Body of pancreas (tissue), 4 donors: ENCODE measurements at regions not wholly inside any gene's neighbourhood (a gene's known extent, or its start where the extent isn't known, plus 50 kb on each side); places are given as distances from the start of the nearest gene placed in this dataset.

Experiments
- ATAC-seq: fragments of 150-250 bp; one replicate; pipeline ENCODE4 v1.9.1; 2016
- DNase-seq, 4 donors: peaks; one replicate each; pipeline ENCODE4 v3.0.0-alpha.2; 2019
- H3K27ac ChIP-seq, 4 donors: fragments of 200-600 bp; sonication (generic); 1 replicate in 3 of 4; 2 replicates in 1 of 4; pipeline versions ENCODE4 v1.5.1 to v1.6.1; 2016 to 2019; ENCODE audit warnings: mild to moderate bottlenecking in 1 of 4, mixed read lengths in 1 of 4, moderate library complexity in 1 of 4
- H3K27me3 ChIP-seq, 2 donors: fragments of 200-600 bp; sonication (generic); one replicate each; pipeline ENCODE4 v1.6.0; 2016; ENCODE audit warnings: mild to moderate bottlenecking in 1 of 2
- H3K36me3 ChIP-seq, 2 donors: fragments of 200-600 bp; sonication (generic); replicated peaks in 1 of 2; 2 replicates each; pipeline ENCODE4 v1.5.1; 2016; ENCODE audit warnings: low read depth in 2 of 2; ENCODE audit not compliant: insufficient read depth in 1 of 2
- H3K4me1 ChIP-seq: fragments of 200-600 bp; sonication (generic); one replicate; pipeline ENCODE4 v1.6.0; 2016
- H3K4me3 ChIP-seq, 2 donors: fragments of 200-600 bp; sonication (generic); 1 replicate in 1 of 2; 2 replicates in 1 of 2; pipeline ENCODE4 v1.5.1; 2016 to 2019
- H3K9me3 ChIP-seq, 3 donors: fragments of 200-600 bp; sonication (generic); 1 replicate in 2 of 3; 2 replicates in 1 of 3; pipeline ENCODE4 v1.5.1; 2016
- POLR2A ChIP-seq, 3 donors: fragments of 450-650 bp; IDR thresholded peaks; one replicate each; pipeline ENCODE4 v1.6.1; 2016; ENCODE audit warnings: antibody characterized with exemption in 3 of 3, mild to moderate bottlenecking in 2 of 3
- WGBS, 2 donors: methylation state at CpG; one replicate each; pipeline ENCODE4 v1.1.5; 2017; 5-methylcytosine and 5-hydroxymethylcytosine counted together
- intact Hi-C: fragments of 100-400 bp; cut with DNase I; formaldehyde crosslinking; loops from one replicate; pipeline ENCODE4 v1.15.1; 2023
- TF ChIP-seq, protein P1 (sequence below), 7 experiments: fragments of 450-650 bp in 4 of 7; fragments of 200-600 bp in 3 of 7; sonication (generic) in 3 of 7; IDR thresholded peaks; one replicate each; pipeline ENCODE4 v1.5.1; 2016 to 2019; ENCODE audit warnings: antibody characterized with exemption in 7 of 7

DNA sequence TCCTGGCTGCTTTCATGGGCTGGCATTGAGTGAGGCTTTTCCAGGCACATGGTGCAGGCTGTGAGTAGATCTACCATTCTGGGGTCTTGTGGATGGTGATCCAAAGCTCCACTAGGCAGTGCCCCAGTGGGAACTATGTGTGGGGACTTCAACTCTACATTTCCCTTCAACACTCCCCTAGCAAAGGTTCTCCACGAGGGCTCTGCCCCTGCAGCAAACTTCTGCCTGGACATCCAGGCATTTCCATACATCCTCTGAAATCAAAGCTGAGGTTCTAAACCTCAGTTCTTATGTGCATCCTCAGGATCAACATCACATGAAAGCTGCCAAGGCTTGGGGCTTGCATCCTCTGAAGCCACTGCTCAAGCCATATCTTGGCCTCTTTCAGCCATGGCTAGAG is 282.9 kb upstream of the ZPLD1 start:
- H3K4me3 ChIP-seq: no peak overlapping the region
- peaks cover 6% of the 10 kb centered on the region for H3K4me1 ChIP-seq
- no peaks in the 10 kb centered on the region for H3K36me3 ChIP-seq
- no peaks in the 10 kb centered on the region for H3K27me3 ChIP-seq
- DNase-seq (no peak), ATAC-seq (no peak)
- WGBS, 2 donors: 55 to 67% methylated on average over 1 of the region's 1 CpG
- peaks cover 0 to 6% (median 0%) of the 10 kb centered on the region in 3 donors for H3K9me3 ChIP-seq
- no peak overlapping the region for H3K27ac ChIP-seq
- intact Hi-C loops: no loop called here
- TF ChIP-seq, protein P1, sequence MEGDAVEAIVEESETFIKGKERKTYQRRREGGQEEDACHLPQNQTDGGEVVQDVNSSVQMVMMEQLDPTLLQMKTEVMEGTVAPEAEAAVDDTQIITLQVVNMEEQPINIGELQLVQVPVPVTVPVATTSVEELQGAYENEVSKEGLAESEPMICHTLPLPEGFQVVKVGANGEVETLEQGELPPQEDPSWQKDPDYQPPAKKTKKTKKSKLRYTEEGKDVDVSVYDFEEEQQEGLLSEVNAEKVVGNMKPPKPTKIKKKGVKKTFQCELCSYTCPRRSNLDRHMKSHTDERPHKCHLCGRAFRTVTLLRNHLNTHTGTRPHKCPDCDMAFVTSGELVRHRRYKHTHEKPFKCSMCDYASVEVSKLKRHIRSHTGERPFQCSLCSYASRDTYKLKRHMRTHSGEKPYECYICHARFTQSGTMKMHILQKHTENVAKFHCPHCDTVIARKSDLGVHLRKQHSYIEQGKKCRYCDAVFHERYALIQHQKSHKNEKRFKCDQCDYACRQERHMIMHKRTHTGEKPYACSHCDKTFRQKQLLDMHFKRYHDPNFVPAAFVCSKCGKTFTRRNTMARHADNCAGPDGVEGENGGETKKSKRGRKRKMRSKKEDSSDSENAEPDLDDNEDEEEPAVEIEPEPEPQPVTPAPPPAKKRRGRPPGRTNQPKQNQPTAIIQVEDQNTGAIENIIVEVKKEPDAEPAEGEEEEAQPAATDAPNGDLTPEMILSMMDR (IDR thresholded peaks at IDR 0.05): no peak
- no peak for TF ChIP-seq POLR2A (IDR thresholded peaks at IDR 0.05)

DNA sequence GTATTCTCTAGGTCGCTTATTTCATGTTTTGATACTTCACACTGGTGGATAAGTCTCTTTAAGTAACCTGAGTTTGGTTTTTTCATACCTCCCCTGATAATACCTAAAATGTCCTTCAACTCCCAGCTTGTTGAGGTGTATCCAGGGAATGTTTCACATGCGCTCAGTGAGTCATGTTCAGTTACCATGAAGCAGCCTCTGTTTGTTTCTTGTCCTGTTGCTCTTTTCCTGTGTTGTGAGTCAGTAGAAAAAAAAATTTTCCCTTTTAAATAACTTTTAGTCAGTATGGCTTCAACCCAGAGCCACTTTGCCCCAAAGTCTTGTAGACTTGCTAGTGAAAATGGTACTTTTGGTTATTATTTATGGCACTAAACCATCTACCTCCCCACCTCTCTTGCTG is 278.4 kb upstream of the ZPLD1 start:
- H3K27ac ChIP-seq: peak overlapping the region in 3 of 4 donors; percentile 3 to 31 (median 8)
- peak; percentile 11 to 67 (median 26) for DNase-seq

DNA sequence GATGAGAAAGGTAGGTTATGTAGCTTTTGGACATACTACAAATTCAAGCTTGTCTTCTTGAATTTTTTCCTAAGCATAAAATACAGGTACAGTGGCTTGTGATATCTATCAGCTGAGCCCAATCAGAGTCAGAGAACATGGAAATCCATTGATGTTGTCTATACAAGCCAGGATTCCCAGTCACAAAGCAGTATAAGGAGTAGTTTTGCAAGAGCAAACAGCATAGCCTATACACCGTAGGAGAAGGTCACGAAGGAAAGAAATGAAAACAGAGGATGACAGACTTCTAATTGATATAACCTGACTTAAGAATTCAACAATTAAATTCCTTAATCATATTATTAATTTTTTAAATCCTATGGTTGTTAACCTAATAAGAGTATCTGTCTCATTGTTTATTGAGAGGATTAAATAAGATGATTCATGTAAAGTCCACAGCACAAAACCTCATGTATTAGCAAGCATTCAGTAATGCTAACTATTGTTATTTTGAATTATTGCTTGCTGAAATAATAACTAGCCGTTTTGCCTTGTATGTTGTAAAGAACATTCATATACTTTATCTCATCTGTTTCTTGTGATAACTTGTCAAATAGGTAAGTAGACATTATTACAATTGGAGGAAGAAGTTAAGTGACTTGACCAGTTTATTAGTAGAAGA is 276.6 kb upstream of the ZPLD1 start:
- DNase-seq: no peak
- no peak for ATAC-seq
- no peak overlapping the region for H3K27ac ChIP-seq
- H3K4me3 ChIP-seq: no peak overlapping the region
- no peaks in the 10 kb centered on the region for H3K36me3 ChIP-seq
- no peaks in the 10 kb centered on the region for H3K9me3 ChIP-seq
- peaks cover 16% of the 10 kb centered on the region for H3K4me1 ChIP-seq
- TF ChIP-seq POLR2A (IDR thresholded peaks at IDR 0.05): no peak
- TF ChIP-seq, protein P1 (IDR thresholded peaks at IDR 0.05): no peak
- intact Hi-C loops: no loop called here
- H3K27me3 ChIP-seq: no peaks in the 10 kb centered on the region
- 82 to 84% methylated on average over 3 of the region's 3 CpGs for WGBS, 2 donors

More for the DNA sequence above, 278.4 kb upstream of the ZPLD1 start:
- Histone ChIP-seq H3K4me3 (no peak overlapping the region), H3K36me3 (no peaks in the 10 kb centered on the region), H3K9me3 (peaks cover 0 to 6% (median 0%) of the 10 kb centered on the region in 3 donors), H3K27me3 (no peaks in the 10 kb centered on the region), H3K4me1 (peaks cover 6% of the 10 kb centered on the region)
- intact Hi-C loops: no loop called here
- WGBS, 2 donors: 81% methylated on average over 2 of the region's 2 CpGs
- TF ChIP-seq, protein P1 (IDR thresholded peaks at IDR 0.05): no peak
- no peak for TF ChIP-seq POLR2A (IDR thresholded peaks at IDR 0.05)
- peak; percentile 96 for ATAC-seq

DNA sequence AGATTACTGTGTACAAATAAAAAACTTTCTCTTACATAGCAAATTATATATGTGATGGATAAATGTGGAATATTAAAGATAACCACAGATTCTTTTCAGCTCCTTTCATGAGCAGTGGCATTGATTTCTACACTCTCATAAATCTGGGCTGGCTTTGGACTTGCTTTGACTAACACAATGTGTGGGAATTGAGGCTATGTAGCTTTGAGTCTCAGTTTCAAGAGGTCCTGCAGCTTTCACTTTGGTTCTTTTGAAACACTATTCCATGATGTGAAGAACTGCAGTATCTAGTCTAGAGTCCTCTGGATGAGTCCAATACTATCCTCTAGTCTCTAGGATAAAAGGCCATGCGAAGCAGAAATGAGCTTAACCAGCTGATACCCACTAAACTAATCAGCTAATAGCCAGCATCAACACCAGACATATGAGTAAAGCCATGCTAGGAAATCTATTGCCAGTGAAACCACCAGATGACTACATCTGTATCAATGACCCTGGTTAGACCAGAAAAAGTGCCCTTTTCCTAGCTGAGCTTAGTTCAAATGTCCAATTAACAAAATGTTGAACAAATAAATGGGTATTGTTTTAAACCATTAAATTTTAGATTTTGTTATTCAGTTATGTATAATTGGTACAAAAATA is 274.9 kb upstream of the ZPLD1 start:
- no peaks in the 10 kb centered on the region for H3K9me3 ChIP-seq
- H3K4me1 ChIP-seq: peaks cover 23% of the 10 kb centered on the region
- WGBS, 2 donors: 96 to 100% methylated on average over 1 of the region's 1 CpG
- DNase-seq: no peak
- no peak overlapping the region for H3K27ac ChIP-seq
- TF ChIP-seq POLR2A (IDR thresholded peaks at IDR 0.05): no peak
- TF ChIP-seq, protein P1 (IDR thresholded peaks at IDR 0.05): no peak
- no peaks in the 10 kb centered on the region for H3K27me3 ChIP-seq
- intact Hi-C loops: no loop called here
- no peak overlapping the region for H3K4me3 ChIP-seq
- ATAC-seq: no peak
- no peaks in the 10 kb centered on the region for H3K36me3 ChIP-seq
